HG02884 (cell line): ENCODE measurements at regions not wholly inside any gene's neighbourhood (a gene's known extent, or its start where the extent isn't known, plus 50 kb on each side); places are given as distances from the start of the nearest gene placed in this dataset.

Source experiments
- ATAC-seq: cut with Tn5 transposase; IDR thresholded peaks from one replicate; pipeline ENCODE4 v1.9.1; 2021; ENCODE audit warnings: mild to moderate bottlenecking, moderate library complexity; ENCODE audit not compliant: unreplicated experiment

DNA sequence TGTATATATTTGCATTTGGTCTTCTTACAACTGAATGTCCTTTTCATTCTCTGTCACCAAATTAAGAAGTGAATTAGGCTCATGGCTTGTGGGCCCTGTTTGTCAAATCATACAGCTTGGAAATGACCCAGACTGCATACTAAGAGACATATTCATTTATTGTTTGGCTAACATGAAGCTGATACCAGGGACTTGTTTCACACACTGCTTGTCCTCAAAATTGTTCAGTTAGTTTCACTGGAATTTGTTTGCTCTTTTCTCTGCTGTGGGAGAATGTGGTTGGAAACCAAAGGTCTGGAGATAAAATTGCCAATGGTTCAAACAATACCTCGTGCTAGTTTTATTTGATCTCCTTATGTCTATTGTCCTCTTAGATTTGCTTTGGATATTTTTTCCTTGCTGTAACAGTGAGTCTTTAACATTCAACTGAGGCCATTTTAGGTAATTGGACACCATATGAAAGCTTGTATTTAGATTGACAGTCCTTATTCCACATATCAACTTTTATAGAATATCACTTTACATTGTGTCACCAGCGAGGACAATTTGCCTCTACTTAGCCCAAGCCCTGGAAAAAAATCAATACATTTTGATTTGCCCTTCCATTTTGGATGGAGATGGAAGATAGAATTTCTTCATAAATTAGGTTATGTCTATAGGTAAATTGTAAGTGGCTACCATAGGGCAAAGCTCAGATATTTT lies 144.3 kb upstream of the MTAP start:
- no peak for ATAC-seq

- ATAC-seq, result no peak
These were observed 141.5 kb upstream of the MTAP start for GRCh38 chr9:21660976-21661375.

DNA sequence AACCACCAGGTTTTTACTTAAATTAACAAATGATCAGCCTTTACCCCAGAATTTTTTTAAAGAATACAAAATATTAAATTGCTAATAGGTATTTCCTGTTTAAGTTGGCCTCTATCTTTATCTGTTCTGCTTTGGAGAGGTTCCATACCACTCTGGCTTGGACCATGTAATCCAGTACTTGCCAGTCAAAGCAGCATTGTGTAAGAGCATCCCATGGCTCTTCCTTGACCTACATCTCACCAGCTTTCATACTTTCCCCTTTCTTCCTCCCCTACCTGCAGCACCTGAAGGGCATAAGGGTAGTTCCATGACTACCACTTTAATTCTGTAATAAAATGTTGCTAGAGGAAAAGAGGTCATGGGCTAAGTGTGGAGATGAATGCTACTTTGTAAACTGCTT lies 140.8 kb upstream of the MTAP start:
- no peak for ATAC-seq

GRCh38 chr9:21668516-21668915 lies 133.9 kb upstream of the MTAP start:
- ATAC-seq, result no peak

DNA sequence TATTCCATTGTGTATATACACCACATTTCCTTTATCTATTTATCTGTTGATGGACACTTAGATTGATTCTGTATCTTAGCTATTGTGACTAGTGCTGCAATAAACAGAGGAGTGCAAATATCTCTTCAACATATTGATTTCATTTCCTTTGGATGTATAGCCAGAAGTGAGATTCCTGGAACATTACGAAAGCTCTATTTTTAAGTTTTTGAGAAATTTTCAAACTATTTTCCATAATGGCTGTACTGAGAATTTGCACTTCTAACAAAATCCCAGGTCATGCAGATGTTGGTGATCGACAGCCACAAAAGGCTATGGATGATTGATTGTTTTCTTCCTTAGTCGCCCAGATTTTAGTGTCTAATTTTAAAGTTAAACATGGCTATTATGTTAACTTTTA lies 132.7 kb upstream of the MTAP start:
- no peak for ATAC-seq

GRCh38 chr9:21670374-21670773 lies 132.1 kb upstream of the MTAP start:
- no peak for ATAC-seq

- no peak for ATAC-seq
These were observed 130.3 kb upstream of the MTAP start for GRCh38 chr9:21672140-21672539.

DNA sequence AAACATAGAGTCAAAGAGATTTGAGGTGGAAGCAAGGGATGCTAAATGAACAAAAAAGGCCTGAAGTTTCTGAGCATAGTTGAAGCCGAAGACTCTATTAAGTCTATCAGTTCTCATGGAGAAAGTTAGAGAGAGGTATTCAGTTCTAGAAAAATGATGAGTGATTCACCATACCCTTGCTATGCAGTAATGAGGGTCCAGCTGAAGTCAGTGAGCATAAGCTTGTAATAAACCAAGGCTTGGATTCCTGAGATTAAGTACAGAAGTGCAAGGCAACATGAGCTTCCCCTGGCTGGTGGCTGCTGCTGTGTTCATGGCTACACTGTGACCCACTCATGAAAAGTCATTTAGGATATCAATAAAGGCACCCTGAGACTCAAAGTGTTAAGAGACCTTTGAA lies 129.7 kb upstream of the MTAP start:
- no peak for ATAC-seq

DNA sequence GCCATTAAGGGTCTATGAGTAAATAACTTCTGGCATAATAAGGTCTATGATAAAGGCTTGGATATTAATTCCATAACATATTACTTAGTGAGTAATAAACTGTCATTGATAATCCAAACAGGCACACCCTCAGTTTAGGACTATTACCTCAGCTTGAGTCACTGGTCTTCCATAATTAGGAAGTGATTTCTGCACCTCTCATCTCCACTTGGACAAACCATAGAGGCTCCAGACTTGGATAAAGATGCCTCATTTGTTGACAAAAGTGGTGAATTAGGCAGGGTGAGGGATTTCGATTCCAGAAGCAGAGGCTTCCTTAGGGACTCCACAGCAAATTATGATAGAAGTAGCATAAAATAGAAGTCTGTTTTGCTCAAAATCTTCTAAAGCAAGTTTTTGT lies 127.5 kb upstream of the MTAP start:
- no peak for ATAC-seq

DNA sequence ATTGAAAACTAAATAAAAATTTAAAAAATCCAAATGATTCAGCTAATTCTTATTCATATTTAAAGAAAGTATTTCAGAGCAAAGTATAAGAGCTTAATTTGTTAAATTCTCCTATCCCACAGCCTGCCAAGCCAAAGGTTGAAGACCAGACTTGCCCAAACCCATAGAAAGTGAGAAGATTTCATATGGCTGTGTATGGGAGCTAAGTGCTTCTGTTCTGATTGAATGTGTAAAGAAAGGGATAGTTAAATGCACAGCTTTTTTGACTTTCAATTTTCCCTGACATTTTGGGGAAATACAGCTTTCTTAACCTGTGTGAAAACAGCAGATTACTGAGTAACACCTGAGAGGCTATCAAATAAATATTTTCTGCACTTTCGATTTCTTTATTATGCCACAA lies 125.0 kb upstream of the MTAP start:
- ATAC-seq, result no peak

DNA sequence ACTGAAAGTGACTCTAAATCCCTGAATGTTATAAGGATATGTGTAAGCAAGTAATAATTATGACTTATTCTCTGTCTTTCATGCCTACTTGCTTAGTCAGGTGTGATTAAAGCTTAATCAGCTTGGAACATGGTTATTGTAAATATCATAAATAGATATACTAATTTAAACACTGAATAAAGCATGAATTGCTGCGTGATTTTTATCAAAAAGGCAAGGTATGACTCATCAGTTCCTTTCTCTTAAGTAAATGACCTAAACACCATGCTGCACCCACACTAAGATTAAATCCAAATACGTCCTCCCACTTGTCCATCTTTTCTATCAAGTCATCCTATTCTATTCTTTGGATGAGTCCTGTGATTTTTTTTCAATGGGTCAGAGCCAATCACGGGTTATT lies 124.6 kb upstream of the MTAP start:
- no peak for ATAC-seq

- no peak for ATAC-seq
These were observed 123.0 kb upstream of the MTAP start for GRCh38 chr9:21679432-21679831.

DNA sequence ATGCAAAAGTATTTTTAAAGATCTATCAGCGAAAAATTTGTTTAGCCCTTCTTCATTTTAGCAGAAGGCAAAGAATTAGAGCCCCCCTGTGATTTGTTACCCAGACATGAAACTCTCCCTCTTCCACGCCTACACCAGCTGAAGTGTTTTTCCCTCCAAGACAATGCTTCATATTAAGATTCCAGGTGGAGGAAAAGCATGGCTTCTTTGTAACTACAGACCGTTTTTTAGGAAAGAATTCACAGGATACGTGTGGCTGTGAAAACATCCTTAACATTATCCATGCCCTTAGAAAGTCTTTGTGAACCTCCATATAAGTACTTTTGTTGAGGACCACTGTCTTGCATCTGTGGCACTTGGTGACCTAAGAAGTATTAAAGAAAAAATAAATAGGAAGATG lies 121.8 kb upstream of the MTAP start:
- no peak for ATAC-seq

GRCh38 chr9:21681641-21682040 lies 120.8 kb upstream of the MTAP start:
- ATAC-seq, result no peak

GRCh38 chr9:21682381-21682780 lies 120.1 kb upstream of the MTAP start:
- no peak for ATAC-seq

DNA sequence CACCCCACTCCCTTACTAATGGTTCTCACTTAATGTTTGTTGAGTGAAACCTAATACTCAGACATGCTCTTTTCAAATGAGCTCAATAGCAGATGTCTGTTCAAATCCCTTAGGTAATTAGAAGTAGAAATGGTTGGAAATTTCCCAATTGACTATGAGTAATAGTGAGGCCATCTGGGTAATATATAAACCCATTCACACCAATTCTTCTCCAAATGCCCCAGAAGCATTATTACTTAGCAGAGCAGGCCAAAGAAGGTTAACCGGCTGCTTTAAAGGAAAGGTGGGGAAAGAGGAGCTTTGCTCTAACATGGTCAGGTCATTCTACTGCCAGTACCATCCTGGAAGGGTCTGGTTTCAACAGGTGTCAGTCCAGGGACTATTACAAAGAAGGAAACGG lies 119.5 kb upstream of the MTAP start:
- no peak for ATAC-seq

DNA sequence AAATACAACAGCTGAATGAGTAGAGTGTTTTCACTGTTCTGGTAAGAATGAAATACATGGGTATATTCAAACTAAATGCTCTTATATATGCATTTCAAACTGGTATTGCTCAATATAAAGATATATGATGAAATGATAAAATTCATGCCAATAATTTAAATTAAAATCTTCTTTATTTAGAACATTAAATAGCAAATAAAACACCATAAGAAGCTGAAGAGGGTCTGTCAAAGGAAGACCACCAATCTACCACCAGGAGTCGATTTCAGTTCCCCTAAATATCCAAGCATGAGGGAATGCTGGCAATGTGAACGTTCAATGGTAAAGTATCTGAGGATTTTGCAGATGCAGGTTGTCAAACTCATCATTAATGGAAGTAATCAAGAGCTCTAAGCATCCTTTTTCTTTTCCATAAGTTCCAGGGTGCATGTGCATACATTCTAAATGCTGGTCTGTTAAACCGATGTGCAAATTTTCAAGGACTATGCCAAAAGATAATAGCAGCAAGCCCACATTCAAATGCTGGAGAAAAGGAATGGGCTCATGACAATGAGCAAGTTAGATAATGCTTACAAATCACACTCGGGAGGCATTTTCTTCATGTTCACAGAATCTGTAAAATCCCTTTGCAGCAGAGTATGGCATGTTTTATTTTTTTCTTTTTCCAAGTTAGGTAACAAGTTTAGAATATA lies 118.8 kb upstream of the MTAP start:
- no peak for ATAC-seq

- ATAC-seq, result no peak
These were observed 118.2 kb upstream of the MTAP start for GRCh38 chr9:21684231-21684630.

DNA sequence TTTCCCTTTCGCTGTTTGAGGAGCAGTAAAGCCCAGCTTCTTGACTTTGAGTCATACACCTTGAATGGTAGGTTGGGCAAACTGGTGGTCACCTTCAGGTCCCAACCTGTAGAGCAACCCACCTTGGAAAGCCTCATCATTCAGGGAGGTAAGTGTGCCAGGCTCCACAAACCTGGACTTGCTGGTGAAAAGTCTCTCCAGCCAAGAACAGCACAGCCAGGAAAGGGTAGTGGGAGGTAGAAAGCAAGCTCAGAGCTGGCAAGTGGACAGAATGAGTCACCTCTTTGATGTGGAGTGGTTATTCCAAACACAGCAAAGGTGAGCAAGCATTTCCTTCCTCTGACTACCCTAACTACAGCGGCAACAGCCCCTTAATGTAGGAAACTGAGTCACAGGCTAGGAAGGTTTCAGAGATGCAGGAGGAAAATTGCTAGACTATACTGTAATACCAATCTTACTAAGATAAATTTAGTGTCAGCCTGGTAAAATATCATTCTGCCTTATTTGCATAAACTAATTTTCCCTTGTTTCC lies 117.5 kb upstream of the MTAP start:
- ATAC-seq, result no peak

- ATAC-seq, result no peak
These were observed 116.9 kb upstream of the MTAP start for GRCh38 chr9:21685502-21685901.

- no peak for ATAC-seq
These were observed 115.7 kb upstream of the MTAP start for GRCh38 chr9:21686738-21687137.

- ATAC-seq, result no peak
These were observed 115.1 kb upstream of the MTAP start for GRCh38 chr9:21687351-21687750.
